Kidney capillary endothelial cell (primary cell): ENCODE measurements at regions not wholly inside any gene's neighbourhood (a gene's known extent, or its start where the extent isn't known, plus 50 kb on each side); places are given as distances from the start of the nearest gene placed in this dataset.
A peak's percentile ranks its signal among the peaks of the same experiment; 100 is the strongest.

ENCODE experiments used
- DNase-seq: peaks from one replicate; pipeline ENCODE4 v3.0.0-alpha.2; 2018; ENCODE audit warnings: low spot score

DNA sequence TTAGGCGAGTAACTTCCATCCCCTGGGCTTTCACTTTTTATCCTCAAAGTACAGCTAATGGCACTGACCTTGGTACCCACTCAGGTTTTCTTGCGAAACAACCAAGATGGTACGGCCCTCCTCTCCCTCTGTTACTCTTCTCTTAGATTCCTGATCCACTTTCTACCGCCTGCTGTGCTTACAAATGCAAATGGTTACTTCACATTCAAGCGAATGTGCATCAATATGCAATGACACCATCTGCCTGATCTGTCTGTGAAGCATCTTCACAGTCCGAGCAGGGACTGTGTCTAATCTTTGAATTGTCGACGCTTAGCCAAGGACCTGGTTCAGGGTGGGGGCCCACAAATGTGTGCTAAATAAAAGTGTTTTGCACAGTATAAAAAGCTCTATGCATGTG lies 112.2 kb downstream of the TRIB2 start:
- no peak for DNase-seq

DNA sequence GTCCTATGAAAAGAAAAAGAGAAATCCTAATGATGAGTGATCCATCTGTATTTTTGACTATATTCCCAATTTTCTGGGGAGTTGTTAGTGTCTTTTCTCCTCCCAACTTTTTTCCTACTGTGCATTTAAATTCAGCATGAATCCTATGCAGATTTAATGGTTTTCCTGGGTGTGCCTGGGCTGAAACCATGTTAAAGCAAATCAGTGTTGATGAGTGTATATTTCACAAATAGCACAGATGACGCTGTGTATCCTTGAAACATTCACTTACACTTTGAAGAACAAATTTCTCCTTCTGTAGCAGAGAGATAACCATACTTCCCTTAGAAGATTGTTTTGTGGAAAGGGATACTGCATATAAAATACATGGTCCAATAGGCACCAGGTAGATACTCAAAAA lies 114.3 kb downstream of the TRIB2 start:
- no peak for DNase-seq

DNA sequence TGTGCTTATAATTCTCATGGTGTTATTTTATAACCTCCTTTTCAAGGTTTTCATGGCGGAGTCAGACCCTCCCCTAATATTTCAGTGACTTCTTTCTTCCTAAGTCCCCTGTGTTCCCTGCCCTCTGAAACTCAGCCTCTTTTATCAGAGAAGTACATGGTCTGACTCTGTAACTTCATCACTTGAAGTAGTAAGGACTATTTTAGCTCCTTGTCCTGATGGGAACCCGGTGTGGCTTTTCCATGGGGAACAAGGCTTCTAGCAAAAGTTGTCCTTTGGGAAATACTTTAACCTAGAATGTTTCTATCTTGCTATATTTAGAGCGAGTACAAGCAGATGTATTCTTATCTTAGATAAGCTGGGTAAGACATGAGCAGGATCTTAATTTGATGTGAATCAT lies 117.5 kb downstream of the TRIB2 start:
- DNase-seq, result no peak

DNA sequence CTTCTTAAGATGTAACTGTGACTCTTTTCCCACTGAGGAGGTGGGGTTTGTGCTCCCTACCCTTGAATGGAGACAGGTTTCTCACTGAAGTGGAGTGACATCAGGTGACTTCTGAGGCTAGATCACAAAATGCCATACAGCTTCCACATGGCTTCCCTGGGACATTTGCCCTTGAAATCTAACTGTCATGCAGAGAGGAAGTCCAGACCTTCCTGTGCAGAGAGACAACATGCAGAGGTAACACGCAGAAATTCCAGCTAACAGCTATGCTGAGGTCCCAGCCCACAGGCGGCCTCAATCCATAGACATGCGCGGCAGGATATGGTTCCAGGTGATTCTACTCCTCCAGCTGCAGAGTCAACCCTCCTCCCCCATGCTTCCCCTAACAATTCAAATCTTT lies 119.0 kb downstream of the TRIB2 start:
- no peak for DNase-seq

DNA sequence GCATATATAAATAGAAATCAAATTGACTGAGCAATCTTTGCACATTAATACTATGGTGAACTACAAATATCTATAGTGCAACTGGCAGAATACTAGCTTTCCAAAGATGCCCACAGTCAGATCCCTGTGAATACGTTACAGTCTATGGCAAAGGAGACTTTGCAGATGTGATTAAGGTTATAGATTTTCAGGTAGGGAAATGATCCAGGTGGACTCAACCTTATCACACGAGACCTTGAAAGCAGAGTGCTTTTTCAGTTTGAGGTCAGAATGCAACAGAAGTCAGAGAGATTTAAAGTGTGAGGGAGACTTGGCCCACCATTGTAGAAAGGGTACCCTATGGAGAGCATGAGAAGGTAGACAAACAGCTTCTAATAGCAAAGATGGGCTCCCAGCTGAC lies 122.6 kb downstream of the TRIB2 start:
- DNase-seq, result no peak

DNA sequence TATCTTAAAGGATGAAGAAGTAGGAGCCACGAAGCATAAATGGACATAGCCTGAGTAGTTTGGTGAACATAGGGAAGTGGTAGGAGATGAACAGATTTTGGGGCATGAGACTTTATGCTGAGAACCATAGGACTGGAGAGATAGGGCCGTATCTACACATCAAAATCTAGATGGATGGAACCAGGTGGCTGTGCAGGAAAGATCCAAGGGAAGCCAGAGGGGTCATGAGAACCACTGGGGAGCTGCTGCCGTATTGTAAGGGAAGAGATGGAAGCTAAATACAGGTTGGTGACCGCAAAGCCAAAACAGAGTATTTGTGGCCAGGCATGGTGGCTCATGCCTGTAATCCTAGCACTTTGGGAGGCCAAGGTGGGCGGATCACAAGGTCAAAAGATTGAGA lies 124.3 kb downstream of the TRIB2 start:
- DNase-seq, result no peak

DNA sequence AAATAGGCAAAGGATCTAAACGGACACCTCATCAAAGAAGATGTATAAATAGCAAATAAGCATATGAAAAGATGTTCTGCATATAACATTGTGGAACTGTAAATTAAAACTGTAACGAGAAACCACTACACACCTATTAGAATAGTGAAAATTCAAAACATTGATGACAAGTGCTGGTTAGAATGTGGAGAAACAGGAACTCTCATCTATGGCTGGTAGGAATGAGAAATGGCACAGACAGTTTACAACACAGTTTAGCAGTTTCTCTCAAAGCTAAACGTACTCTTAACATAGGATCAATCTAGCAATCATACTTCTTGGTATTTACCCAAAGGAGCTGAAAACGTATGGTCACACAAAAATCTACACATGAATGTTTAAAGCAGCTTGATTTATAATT lies 126.2 kb downstream of the TRIB2 start:
- no peak for DNase-seq

DNA sequence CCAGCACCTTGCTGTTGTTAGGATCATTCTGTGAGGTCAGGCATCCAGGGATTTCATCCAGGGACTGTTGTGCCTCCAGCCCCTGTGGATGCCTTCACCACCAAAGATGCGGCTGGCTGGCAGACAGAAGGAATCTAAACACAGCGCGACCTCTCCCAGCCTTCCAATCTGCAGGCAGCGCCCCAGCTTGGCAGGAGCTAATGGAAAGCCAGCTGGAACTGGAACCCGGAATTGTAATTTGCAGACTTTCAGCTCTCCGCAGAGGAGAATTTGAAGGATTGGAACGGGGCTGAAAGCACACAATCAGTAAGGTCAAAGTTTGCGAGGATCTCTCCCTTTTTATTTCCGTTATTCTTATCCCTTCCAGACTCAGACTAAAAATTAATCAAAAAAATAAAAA lies 127.8 kb downstream of the TRIB2 start:
- no peak for DNase-seq

DNA sequence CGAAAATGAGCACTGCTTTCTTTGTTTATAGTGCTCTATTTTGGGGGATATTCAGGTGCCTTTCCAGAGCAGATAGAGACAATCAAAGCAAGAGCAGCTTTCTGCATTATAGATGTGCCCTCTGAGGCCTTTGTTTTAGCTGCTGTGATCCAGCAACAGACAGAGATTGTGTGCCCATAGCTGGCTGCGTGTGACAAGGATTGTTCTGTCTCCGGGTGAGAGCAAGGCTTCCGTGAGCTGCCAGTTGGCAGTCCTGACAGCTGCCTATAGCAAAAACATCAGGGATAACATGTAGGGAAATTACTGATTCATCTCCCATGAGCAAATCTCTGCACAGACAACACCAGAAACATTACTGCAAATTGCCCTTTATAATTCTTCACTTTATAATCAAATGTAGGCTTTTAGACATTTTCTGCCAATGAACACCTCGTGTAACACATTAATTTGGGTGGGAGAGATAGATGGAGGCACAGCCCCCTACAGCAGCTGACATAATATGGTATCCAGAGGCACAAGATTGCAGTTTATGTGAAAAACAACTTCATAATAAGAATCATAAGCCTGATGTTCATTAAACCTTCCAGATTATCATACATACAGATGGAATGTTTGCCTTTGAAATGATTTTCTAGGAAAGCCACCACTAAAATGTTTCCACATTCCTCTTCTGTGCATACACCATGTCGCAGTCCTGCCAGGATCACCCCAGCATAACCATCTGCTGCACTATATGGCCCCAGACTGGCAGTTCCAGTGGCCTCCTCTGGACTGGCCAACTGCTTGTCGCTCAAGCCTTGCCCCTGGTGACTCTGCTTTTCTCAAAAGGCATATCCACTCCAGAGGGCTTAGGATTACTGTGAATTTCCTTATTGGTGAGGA lies 131.2 kb downstream of the TRIB2 start:
- no peak for DNase-seq

DNA sequence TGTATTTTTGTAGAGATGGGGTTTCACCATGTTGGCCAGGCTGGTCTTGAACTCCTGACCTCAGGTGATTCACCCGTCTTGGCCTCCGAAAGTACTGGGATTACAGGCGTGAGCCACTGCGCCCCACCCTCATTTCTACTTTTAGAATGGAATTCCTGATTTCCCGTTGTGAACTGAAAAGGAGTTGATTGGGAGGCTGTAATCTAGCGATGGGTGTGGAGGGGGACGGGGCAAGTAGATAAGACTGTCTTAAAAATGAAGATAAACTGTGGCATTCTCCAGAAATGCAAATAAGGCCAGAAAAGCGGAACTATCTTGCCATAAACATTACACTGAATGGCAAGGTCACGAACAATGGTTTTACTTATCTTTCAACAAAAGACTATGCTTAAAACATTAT lies 135.4 kb downstream of the TRIB2 start:
- no peak for DNase-seq

DNA sequence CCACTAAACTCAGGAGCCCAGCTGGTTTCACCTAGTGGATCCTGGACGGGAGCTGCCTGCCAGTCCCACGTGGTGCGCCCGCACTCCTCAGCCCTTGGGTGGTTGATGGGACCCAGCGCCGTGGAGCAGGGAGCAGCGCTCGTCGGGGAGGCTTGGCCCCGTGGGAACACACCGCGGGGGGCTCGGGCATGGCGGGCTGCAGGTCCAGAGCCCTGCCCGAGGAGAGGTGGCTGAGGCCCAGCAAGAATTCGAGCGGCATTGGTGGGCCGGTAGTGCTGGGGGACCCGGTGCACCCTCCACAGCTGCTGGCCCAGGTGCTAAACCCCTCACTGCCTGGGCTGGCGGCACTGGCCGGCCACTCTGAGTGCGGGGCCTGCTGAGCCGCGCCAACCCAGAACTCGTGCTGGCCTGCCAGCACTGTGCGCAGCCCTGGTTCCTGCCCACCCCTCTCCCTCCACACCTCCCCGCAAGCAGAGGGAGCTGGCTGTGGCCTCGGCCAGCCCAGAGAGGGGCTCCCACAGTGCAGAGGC lies 137.3 kb downstream of the TRIB2 start:
- no peak for DNase-seq

DNA sequence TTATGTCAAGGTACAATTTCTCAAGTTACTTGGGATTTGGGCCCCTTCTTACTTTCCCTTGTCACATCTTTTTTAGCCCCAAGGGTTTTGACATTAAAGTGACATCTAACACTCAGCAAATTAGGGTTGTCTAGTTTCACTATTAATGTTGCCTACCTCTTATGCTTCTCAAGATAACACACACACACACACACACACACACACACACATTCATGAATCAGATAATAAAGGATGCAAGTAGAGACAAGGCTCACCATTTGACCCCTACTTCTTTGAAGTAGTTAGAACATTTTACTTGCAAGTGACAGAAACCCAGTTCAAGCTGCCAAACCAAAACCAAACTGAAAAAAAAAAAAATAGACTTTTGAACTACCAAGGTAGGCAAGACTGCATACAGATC lies 138.8 kb downstream of the TRIB2 start:
- DNase-seq, result no peak

DNA sequence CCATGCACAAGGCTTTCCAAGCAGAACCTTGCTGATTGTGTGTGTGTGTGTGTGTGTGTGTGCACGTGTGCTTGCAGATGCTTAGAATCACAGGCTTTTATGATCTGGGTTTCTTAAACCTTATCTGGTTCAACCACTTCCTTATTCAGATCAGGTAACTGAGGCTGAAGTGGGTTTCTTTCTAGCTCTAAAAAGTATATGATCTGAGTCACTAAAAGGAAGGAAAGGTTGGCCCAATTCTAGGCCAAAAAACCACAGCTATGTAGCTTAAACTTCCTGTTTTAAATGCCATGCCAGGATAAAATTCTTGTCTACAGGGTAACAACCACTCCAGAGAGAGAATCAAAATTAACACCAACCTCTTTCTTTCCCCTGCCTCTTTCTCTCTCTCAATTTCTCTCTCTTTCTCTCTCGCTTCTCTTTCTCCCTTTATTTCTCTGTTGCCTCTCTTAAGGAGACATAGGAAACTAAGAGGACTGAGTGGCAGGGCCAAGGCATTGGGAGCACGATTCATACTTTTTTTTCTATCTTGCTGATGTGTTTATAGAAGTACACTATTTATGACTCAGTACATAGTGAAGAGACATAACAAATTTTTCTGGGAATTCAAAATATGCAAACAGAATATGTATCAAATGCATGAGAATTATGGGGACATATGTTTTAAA lies 140.3 kb downstream of the TRIB2 start:
- DNase-seq, result peak; percentile 58

DNA sequence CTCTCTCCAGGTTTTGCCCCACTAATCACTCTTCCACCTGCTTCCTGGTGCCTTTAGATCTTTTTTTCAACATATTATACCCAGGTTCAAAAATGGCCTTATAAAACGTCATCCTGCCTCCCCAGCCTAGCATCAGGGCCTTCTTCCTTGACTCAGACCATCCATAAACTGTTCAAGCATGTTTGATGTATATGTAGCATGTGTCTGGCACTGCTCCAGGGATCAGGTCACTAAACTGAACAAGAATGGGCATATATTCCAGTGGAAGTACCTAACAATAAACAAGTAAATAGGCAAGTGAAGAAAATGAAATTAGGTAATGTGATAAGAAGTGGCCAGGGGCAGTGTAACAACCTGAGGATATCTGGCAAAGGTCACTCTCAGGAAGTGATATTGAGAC lies 141.2 kb downstream of the TRIB2 start:
- DNase-seq, result no peak

DNA sequence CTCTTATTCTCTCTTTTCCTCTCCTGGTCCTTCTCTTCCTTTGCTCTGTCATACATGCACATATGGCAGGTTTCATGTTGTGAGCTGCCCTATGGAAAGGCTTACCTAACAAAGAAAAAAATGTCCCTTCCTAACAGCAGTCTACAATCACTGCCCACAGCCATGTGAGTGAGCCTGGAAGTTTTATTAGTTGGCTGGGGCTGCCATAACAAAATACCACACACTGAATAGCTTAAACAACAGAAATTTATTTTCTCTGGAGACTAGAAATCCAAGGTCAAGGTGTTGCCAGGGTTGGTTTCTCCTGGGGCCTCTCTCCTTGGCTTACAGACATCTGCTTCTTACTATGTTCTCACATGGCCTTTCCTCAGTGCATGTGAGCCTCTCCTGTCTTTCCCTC lies 142.1 kb downstream of the TRIB2 start:
- DNase-seq, result no peak

DNA sequence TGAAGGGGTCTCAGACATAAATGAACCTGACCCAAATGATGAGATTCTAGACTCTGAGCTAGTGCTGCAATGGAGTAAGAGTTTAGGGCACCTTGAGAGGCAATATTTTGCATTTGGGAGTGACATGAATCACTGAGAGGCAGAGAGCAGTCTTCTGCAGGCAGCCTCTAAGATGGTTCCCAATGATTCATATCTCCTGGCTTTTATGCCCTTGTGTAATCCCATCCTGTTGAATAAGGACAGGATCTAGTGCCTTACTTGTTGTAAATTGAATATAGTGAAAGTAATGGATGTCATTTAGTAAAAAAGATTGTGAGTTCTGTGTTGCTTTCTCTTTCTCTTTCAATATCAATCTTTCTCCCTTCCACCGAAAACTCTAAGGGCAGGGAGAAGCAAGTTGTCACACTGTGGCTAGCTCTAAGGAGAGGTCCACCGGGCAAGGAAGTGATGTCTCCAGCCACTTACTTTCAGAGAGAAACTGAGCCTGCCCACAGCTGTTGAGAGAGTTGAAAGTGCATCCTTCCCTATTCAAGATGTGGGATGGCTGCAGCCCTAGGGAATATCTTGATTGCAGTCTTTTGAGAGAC lies 144.7 kb downstream of the TRIB2 start:
- DNase-seq, result peak; percentile 19

DNA sequence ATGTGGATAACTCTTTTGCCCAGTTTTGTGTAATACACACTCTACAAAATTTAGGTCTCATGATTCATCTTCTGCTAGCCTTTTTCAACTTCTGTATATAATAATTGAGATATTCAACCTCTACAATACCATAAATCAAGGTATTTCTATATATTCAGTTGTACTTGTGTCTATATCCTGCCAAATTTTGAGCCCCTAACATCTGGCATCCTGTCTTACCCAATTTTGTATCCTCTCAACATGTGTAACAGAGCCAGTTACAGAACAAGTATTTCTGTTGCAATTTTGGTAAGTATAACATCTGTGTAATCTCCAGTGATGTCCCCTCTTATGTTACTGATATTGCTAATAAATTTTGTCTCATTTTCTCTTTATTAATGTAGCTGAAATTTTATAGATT lies 145.8 kb downstream of the TRIB2 start:
- DNase-seq, result no peak

DNA sequence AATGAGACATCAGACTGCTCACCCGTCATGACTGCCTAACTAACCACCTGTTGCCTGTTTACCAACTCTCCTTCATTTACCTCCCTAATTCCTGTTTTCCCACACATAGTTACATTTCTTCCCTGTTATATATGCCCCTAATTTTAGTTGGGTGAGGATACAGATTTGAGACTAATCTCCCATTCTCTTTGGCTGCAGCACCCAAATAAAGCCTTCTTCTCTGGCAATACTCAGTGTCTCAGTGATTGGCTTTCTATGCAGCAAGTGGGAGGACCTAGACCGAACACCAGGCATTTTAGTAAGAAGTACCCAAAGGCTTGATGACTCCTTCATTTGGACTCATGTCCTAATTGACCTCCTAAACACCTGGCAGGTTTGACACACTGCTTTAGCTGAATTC lies 147.2 kb downstream of the TRIB2 start:
- no peak for DNase-seq

DNA sequence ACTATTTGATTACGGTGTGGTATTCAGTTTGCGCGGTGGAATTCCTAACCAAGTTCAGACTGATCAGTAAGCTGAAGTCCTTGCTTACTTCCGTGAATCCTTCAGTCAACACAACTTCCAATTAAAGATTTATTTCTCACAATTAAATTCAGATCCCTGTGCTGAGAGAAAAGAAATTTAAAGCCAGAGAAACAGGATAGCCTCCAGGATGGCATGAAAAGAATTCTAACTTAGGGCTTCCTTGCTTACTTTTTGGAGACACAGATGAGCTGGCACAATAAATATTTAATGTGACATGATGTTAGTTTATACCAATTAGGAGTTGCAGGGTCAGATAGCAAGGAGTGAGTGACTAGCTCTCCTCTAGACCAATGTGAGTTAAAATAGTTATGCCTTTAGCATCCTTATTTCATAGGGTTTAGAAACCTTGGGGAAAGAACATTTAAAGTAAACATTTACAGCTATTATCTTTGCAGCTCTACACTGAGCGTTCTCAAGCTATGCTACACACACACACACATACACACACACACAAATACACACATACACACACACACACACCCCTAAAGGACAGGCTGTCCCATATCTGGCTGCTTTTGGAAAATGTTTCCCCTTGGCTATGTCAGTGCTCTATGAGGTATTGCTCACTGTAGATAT lies 151.0 kb downstream of the TRIB2 start:
- no peak for DNase-seq

DNA sequence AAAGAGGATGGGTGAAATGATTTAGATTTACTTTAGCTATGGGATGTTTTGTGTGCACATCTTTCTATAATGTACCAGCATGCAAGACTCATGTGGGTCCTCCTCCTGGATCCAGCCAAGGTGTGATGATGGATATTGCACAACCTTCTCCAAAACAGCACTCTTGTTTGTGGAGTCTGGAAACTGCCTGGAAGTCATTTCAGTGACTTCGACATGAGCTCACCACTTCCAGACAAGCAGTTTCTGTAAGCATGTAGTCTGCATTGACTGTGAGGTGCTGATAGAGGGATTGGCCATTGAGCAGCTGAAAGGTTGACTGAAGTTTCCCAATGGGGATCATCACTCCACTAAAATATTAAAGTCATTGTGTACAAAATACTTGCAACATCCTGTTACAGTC lies 154.0 kb downstream of the TRIB2 start:
- DNase-seq, result no peak

DNA sequence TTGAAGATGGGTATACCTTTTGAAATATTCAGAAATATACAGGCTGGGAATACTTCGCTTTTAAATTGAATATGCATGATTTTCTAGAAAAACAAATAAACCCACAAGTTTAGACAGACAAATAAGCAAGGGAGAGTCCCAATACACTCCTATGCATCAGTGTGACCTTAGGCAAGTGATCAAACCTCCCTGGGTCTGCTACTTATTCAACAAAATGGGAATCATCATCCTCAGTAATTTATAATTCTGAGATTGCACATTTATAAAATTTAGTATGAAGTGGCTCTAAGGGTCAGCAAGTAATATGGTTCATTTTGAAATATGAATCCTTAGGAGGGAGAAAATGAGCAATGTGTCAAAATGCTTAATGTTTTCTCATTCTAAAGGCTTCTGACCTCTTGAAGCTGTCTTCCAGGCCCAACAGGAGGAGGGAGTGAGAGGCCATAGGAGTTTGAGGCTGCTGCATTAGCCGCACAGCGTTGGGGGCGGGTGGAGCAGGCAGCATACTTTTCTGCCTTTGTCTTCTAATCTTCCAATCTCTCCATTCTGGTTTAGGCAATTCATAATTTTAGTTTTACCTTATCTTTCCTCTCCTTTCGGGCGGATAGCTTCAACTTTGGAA lies 155.1 kb downstream of the TRIB2 start:
- no peak for DNase-seq

DNA sequence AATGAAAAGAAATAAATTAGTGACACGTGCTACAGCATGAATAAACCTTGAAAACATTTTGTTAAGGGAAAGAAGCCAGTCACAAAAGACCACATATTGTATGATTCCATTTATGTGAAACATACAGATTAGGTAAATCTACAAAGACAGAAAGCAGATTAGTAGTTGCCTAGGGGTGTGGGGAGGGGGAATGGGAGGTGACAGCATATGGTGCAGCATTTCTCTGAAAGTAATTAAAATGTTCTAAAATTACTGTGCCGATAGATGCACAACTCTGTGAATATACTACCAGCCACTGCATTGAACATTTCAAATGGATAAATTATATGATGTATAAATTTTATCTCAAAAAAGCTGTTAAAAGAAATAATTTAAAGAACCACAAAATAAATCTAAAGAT lies 161.0 kb downstream of the TRIB2 start:
- DNase-seq, result no peak
